ENCODE measurements at regions not wholly inside any gene's neighbourhood (a gene's known extent, or its start where the extent isn't known, plus 50 kb on each side); places are given as distances from the start of the nearest gene placed in this dataset.
"Not testable (repeated sequence)": the region's sequence is repeated elsewhere in the genome, so short reads cannot be mapped to it uniquely, and the experiment has no call there.

DNA sequence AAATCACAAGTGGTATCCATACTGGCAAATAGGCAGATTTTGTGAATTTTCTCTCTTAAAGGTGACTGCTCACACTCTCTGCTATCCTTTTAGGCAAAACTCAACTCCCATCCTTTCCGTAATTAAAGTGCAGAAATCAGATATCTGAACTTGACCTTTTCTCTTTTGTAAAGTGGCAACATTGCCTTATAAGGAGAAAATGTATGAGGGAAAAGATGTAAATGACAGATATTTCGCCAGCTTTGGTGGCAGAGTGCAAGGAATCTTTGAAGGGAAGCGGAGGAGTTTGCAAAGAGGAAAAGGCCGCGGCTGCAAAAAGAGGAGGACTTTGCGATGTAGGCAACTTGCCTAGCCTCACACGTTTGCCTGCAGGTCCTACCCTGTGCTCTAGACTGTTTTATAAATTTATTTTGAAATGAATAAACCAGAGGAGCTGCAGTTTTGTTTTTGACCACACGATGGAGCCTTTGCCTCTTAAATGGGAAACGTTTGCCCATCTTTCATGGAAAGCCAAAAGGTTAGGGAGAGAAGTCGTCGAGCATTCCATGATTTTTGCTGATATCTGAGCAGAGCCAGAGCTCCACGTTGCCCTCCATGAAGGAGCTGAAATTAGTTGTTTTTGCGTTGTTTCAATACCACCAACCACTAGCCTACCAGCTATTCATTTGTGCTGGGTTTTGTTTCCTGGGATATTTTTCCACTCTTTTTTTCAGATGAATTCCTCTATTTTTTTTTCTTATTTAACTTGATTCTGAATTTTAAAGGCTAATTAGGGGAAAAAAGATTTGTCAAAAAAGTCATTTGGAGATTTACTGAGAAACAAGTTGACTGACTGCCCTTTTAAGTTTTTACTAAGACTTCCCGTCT lies 242.3 kb downstream of the LMX1A start:
- peak; percentile 6 to 41 for DNase-seq
- TF ChIP-seq POLR2A (IDR thresholded peaks at IDR 0.05; ENCODE audit: low read length): no peak
- no peak for TF ChIP-seq GATA1 (IDR thresholded peaks at IDR 0.05; ENCODE audit: low read depth, low read length)

GRCh38 chr1:165112260-165112659 lies 244.3 kb downstream of the LMX1A start:
- no peak for DNase-seq
- TF ChIP-seq GATA1 (IDR thresholded peaks at IDR 0.05; ENCODE audit: low read depth, low read length): no peak
- no peak for TF ChIP-seq POLR2A (IDR thresholded peaks at IDR 0.05; ENCODE audit: low read length)

DNA sequence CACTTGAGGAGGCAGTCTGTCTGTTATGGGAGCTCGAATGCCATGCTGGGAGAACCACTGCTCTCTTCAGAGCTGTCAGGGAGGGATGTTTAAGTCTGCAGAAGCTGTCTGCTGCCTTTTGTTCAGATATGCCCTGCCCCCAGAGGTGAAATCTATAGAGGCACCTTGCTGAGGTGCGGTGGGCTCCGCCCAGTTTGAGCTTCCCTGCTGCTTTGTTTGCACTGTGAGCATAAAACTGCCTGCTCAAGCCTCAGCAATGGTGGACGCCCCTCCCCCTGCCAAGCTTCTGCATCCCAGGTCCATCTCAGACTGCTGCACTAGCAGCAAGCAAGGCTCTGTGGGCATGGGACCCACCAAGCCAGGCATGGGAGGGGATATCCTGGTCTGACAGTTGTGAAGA lies 247.5 kb downstream of the LMX1A start:
- TF ChIP-seq GATA1 (IDR thresholded peaks at IDR 0.05; ENCODE audit: low read depth, low read length): no peak
- TF ChIP-seq POLR2A (IDR thresholded peaks at IDR 0.05; ENCODE audit: low read length): no peak
- no peak for DNase-seq

DNA sequence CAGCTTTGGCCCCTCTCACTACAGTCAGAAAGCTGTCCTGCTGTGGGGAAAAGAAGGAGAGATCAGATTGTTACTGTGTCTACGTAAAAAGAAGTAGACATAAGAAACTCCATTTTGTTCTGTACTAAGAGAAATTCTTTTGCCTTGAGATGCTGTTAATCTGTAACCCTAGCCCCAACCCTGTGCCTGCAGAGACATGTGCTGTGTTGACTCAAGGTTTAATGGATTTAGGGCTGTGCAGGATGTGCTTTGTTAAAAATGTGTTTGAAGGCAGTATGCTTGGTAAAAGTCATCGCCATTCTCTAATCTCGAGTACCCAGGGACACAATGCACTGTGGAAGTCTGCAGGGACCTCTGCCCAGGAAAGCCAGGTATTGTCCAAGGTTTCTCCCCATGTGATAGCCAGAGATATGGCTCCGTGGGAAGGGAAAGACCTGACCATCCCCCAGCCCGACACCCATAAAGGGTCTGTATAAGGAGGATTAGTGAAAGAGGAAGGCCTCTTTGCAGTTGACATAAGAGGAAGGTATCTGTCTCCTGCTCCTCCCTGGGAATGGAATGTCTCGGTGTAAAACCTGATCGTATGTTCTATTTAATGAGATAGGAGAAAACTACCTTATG lies 263.9 kb downstream of the LMX1A start:
- DNase-seq: not testable (repeated sequence)

- TF ChIP-seq POLR2A (IDR thresholded peaks at IDR 0.05; ENCODE audit: low read length) (no peak), GATA1 (IDR thresholded peaks at IDR 0.05; ENCODE audit: low read depth, low read length) (no peak)
- no peak for DNase-seq
Measured at GRCh38 chr1:165080253-165080896, 276.1 kb downstream of the LMX1A start.

GRCh38 chr1:165078391-165078790 lies 278.1 kb downstream of the LMX1A start:
- no peak for TF ChIP-seq POLR2A (IDR thresholded peaks at IDR 0.05; ENCODE audit: low read length)
- no peak for TF ChIP-seq GATA1 (IDR thresholded peaks at IDR 0.05; ENCODE audit: low read depth, low read length)
- DNase-seq: no peak

GRCh38 chr1:165075725-165076370 lies 280.7 kb downstream of the LMX1A start:
- TF ChIP-seq POLR2A (IDR thresholded peaks at IDR 0.05; ENCODE audit: low read length): no peak
- TF ChIP-seq GATA1 (IDR thresholded peaks at IDR 0.05; ENCODE audit: low read depth, low read length): no peak
- peak; percentile 3 to 20 for DNase-seq

GRCh38 chr1:165073185-165074007 lies 283.1 kb downstream of the LMX1A start:
- DNase-seq: peak; percentile 28 to 61
- no peak for TF ChIP-seq POLR2A (IDR thresholded peaks at IDR 0.05; ENCODE audit: low read length)
- TF ChIP-seq GATA1 (IDR thresholded peaks at IDR 0.05; ENCODE audit: low read depth, low read length): no peak

DNA sequence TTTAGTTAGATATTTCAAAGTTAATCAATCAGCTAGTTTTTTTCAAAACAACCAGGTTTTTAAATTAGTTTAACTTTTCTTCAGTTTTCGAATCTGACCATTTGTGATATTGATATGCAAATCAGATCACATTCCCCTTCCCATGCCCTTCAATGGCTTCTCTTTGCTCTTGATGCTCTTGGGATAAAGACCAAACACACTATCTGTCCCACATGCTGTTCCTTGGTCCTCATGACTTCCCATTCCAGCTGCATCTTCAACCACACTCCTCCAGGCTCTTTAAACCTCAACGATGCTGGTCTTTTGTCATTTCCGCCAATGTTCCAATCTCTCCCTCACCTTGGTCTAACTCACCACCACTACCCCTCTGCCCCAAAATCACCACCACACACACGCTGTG lies 285.8 kb downstream of the LMX1A start:
- TF ChIP-seq GATA1 (IDR thresholded peaks at IDR 0.05; ENCODE audit: low read depth, low read length): no peak
- no peak for TF ChIP-seq POLR2A (IDR thresholded peaks at IDR 0.05; ENCODE audit: low read length)
- no peak for DNase-seq

GRCh38 chr1:165069829-165070228 lies 286.7 kb downstream of the LMX1A start:
- DNase-seq: no peak
- TF ChIP-seq POLR2A (IDR thresholded peaks at IDR 0.05; ENCODE audit: low read length) (no peak), GATA1 (IDR thresholded peaks at IDR 0.05; ENCODE audit: low read depth, low read length) (no peak)

GRCh38 chr1:165068741-165069140 lies 287.8 kb downstream of the LMX1A start:
- no peak for DNase-seq
- TF ChIP-seq POLR2A (IDR thresholded peaks at IDR 0.05; ENCODE audit: low read length): no peak
- TF ChIP-seq GATA1 (IDR thresholded peaks at IDR 0.05; ENCODE audit: low read depth, low read length): no peak

- TF ChIP-seq POLR2A (IDR thresholded peaks at IDR 0.05; ENCODE audit: low read length) (no peak), GATA1 (IDR thresholded peaks at IDR 0.05; ENCODE audit: low read depth, low read length) (no peak)
- no peak for DNase-seq
Measured at GRCh38 chr1:165067829-165068228, 288.7 kb downstream of the LMX1A start.

- DNase-seq: no peak
- no peak for TF ChIP-seq POLR2A (IDR thresholded peaks at IDR 0.05; ENCODE audit: low read length)
Measured at GRCh38 chr1:165063181-165063965, 293.1 kb downstream of the LMX1A start.

Measured in erythroblast (primary cell).